Adrenal gland (tissue), 9 donors: ENCODE measurements at regions not wholly inside any gene's neighbourhood (a gene's known extent, or its start where the extent isn't known, plus 50 kb on each side); places are given as distances from the start of the nearest gene placed in this dataset.

ENCODE experiments used
- DNase-seq, 7 donors: peaks; one replicate each; pipeline ENCODE4 v3.0.0-alpha.2; 2019 to 2020
- H3K27ac ChIP-seq, 5 donors: fragments of 200-600 bp; sonication (generic) in 4 of 5; 1 replicate in 3 of 5; 2 replicates in 2 of 5; pipeline versions ENCODE4 v1.5.1 to v1.8.0; 2016 to 2020; ENCODE audit warnings: mild to moderate bottlenecking in 1 of 5
- H3K27me3 ChIP-seq: fragments of 200-600 bp; 2 replicates; pipeline ENCODE4 v1.8.0; 2021
- H3K36me3 ChIP-seq, 2 donors: fragments of 200-600 bp; replicated peaks in 1 of 2; 1 replicate in 1 of 2; 2 replicates in 1 of 2; pipeline versions ENCODE4 v1.5.1 to v1.8.0; 2018 to 2022
- H3K4me1 ChIP-seq, 2 donors: fragments of 200-600 bp; replicated peaks in 1 of 2; 1 replicate in 1 of 2; 2 replicates in 1 of 2; pipeline versions ENCODE4 v1.5.1 to v1.8.0; 2018 to 2021
- H3K4me3 ChIP-seq, 4 donors: fragments of 200-600 bp; sonication (generic) in 3 of 4; one replicate each; pipeline ENCODE4 v1.5.1; 2016 to 2018
- H3K9me3 ChIP-seq, 3 donors: fragments of 200-600 bp; sonication (generic) in 1 of 3; replicated peaks in 1 of 3; 1 replicate in 2 of 3; 2 replicates in 1 of 3; pipeline versions ENCODE4 v1.5.1 to v1.8.0; 2016 to 2021
- POLR2A ChIP-seq, 2 donors: fragments of 450-650 bp; IDR thresholded peaks; one replicate each; pipeline ENCODE4 v1.6.1; 2017; ENCODE audit warnings: antibody characterized with exemption in 2 of 2, mild to moderate bottlenecking in 2 of 2, moderate library complexity in 1 of 2
- WGBS, 4 donors: extraction: QIAGEN DNeasy Blood & Tissue Kit in 2 of 4; methylation state at CpG; one replicate each; pipeline versions ENCODE4 v1.1.5 to v1.1.7; 2013 to 2017; 5-methylcytosine and 5-hydroxymethylcytosine counted together
- intact Hi-C, 2 donors: fragments of 100-400 bp; cut with DNase I; formaldehyde crosslinking; loops; one replicate each; pipeline versions ENCODE4 v1.14.1 to v1.15.0; 2022 to 2023
- TF ChIP-seq, protein P1 (sequence below), 6 experiments: fragments of 450-650 bp in 4 of 6; fragments of 200-600 bp in 2 of 6; sonication (generic) in 1 of 6; IDR thresholded peaks; 1 replicate in 5 of 6; 2 replicates in 1 of 6; pipeline versions ENCODE4 v1.5.1 to v1.8.0; 2016 to 2021; ENCODE audit warnings: antibody characterized with exemption in 6 of 6, mild to moderate bottlenecking in 2 of 6, moderate library complexity in 1 of 6
- donor health status: healthy with polysubstance abuse.
- donor health status: Bipolar disorder and iron deficiency.
- donor health status: DM: yes; HTN: yes; CAD: no.
- donor health status: DM: no; HTN: no; CAD: no.
- donor health status: DM: no; HTN: no; CAD: no.

DNA sequence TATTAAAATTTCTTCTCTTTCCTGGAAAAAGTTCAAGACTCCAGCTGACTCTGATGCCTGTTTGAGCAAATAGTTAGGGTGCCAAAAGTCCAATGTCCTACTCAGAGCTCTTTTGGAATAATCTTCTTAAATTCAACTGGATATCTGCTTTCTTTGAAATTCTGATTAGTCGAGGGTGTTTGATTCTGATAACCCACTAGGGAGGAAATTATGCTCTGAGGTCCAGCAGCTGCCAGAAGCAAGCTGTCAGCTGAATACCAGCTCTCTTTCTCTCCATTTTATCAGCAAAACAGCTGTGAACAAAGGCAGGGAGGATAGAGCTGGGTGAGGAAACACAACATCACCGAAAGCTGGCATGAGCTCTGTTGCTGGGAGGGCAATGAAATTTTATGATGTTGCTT lies 141.5 kb downstream of the CAND1 start:
- H3K9me3 ChIP-seq = no peaks in the 10 kb centered on the region
- H3K27ac ChIP-seq = no peak overlapping the region
- no peaks in the 10 kb centered on the region for H3K27me3 ChIP-seq
- H3K4me1 ChIP-seq = no peaks in the 10 kb centered on the region
- no peak overlapping the region for H3K4me3 ChIP-seq
- TF ChIP-seq POLR2A (IDR thresholded peaks at IDR 0.05) = no peak
- TF ChIP-seq, protein P1, sequence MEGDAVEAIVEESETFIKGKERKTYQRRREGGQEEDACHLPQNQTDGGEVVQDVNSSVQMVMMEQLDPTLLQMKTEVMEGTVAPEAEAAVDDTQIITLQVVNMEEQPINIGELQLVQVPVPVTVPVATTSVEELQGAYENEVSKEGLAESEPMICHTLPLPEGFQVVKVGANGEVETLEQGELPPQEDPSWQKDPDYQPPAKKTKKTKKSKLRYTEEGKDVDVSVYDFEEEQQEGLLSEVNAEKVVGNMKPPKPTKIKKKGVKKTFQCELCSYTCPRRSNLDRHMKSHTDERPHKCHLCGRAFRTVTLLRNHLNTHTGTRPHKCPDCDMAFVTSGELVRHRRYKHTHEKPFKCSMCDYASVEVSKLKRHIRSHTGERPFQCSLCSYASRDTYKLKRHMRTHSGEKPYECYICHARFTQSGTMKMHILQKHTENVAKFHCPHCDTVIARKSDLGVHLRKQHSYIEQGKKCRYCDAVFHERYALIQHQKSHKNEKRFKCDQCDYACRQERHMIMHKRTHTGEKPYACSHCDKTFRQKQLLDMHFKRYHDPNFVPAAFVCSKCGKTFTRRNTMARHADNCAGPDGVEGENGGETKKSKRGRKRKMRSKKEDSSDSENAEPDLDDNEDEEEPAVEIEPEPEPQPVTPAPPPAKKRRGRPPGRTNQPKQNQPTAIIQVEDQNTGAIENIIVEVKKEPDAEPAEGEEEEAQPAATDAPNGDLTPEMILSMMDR (IDR thresholded peaks at IDR 0.05) = no peak
- DNase-seq = no peak
- 32 to 46% (median 37%) methylated on average over 2 of the region's 2 CpGs for WGBS, 4 donors
- H3K36me3 ChIP-seq = no peaks in the 10 kb centered on the region
- intact Hi-C loops = no loop called here

DNA sequence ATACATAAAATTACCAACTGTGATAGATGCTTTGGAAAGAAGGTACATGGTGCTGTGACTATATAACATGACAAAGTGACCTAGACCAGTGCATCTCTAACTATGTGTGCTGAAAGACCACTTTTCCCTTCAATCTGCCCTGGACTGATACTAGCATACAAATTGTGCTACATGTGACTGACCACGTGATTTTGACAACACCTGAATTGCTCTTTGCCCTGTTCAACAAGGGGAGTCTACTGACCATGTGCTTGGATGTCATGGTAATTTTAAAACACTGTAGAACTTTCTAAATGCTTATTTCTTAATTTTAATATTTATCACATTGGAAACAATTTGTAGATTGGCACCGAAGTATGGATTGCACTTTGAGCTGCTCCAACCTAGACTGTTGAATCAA lies 142.4 kb downstream of the CAND1 start:
- intact Hi-C loops = no loop called here
- Histone ChIP-seq H3K36me3 (no peaks in the 10 kb centered on the region), H3K27ac (no peak overlapping the region), H3K4me3 (no peak overlapping the region), H3K4me1 (no peaks in the 10 kb centered on the region), H3K9me3 (no peaks in the 10 kb centered on the region), H3K27me3 (no peaks in the 10 kb centered on the region)
- DNase-seq = no peak
- WGBS, 4 donors = 73 to 88% (median 87%) methylated on average over 2 of the region's 2 CpGs
- no peak for TF ChIP-seq POLR2A (IDR thresholded peaks at IDR 0.05)
- TF ChIP-seq, protein P1 (IDR thresholded peaks at IDR 0.05) = no peak

DNA sequence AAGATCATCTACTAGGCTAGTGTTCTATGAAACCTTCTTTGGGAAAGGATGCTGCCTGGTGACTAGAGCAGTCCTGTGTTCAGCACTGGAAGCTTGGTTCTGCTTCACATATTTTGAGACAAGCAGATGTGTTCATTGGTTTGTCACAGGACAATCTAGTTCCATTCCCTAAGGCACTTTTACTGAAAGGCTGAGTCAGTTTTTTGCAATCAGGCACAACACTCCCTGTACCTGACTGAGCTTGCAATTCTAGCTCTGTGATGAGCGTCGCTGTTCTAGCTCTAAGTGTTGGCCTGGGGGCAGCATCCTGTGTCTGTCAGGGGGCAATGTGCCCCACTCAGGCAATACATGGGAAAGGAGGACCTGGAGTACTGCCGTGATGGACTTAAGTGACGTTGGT lies 144.4 kb downstream of the CAND1 start:
- H3K36me3 ChIP-seq = no peaks in the 10 kb centered on the region
- intact Hi-C loops = no loop called here
- DNase-seq = no peak
- WGBS, 4 donors = 80 to 98% (median 93%) methylated on average over 4 of the region's 4 CpGs
- TF ChIP-seq POLR2A (IDR thresholded peaks at IDR 0.05) = no peak
- TF ChIP-seq, protein P1 (IDR thresholded peaks at IDR 0.05) = no peak
- H3K9me3 ChIP-seq = no peaks in the 10 kb centered on the region
- H3K4me1 ChIP-seq = no peaks in the 10 kb centered on the region
- no peak overlapping the region for H3K27ac ChIP-seq
- no peaks in the 10 kb centered on the region for H3K27me3 ChIP-seq
- H3K4me3 ChIP-seq = no peak overlapping the region

DNA sequence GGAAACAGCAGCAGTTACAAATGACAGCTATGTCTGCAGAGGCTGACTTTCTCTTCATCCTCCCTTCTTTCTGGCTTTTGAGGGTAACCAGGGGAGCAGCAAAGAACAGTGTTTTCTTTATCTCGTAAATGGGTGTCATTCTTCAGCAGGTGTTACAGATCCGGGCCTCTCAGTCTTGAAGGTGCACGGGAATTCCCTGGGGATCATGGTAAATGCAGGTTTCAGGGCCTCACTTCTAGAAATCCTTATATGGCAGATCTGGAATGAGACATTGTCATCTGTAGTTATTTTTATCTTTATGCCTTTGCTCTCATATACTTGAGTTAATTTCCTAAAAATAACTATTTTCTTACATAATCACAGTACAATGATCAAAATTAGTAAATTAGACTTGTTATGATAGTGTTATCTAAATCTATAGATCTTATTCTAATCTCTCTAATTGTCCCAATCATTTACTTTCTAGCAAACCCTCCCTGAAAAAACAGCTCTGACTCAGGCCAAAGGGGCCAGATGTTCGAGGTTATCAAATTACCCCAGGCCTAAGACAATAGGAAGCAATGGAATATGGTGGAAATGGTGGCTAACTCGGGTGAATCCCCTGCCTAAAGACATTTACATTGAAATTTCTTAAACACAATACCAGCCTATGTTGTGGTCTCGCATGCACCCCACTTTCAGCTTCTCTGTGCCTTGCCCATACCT lies 145.0 kb downstream of the CAND1 start:
- H3K36me3 ChIP-seq = no peaks in the 10 kb centered on the region
- H3K4me1 ChIP-seq = no peaks in the 10 kb centered on the region
- no peak for DNase-seq
- 80 to 86% (median 82%) methylated on average over 6 of the region's 6 CpGs for WGBS, 4 donors
- intact Hi-C loops = no loop called here
- no peak overlapping the region for H3K4me3 ChIP-seq
- TF ChIP-seq POLR2A (IDR thresholded peaks at IDR 0.05) = no peak
- TF ChIP-seq, protein P1 (IDR thresholded peaks at IDR 0.05) = no peak
- no peaks in the 10 kb centered on the region for H3K9me3 ChIP-seq
- no peaks in the 10 kb centered on the region for H3K27me3 ChIP-seq
- no peak overlapping the region for H3K27ac ChIP-seq
